Activated naive CD8-positive, alpha-beta T cell treated with anti-CD3 and anti-CD28 coated beads, Interleukin-2, amount 50 U/mL, for 24 hours (primary cell): ENCODE measurements at regions not wholly inside any gene's neighbourhood (a gene's known extent, or its start where the extent isn't known, plus 50 kb on each side); places are given as distances from the start of the nearest gene placed in this dataset.
"Not testable (repeated sequence)": the region's sequence is repeated elsewhere in the genome, so short reads cannot be mapped to it uniquely, and the experiment has no call there.

Source experiments
- ATAC-seq: fragments of 150-1000 bp; cut with Tn5 transposase; one replicate; pipeline ENCODE4 v1.10.0; 2021
- DNase-seq: peaks from one replicate; pipeline ENCODE4 v3.0.0; 2021
- H3K27ac Mint-ChIP-seq: one replicate; pipeline ENCODE4 v1.8.0; 2021; ENCODE audit warnings: mild to moderate bottlenecking, mixed read lengths
- H3K27me3 Mint-ChIP-seq: one replicate; pipeline ENCODE4 v1.8.0; 2021; ENCODE audit warnings: mixed read lengths
- H3K36me3 Mint-ChIP-seq: one replicate; pipeline ENCODE4 v1.8.0; 2021; ENCODE audit warnings: low read depth, mixed read lengths
- H3K4me1 Mint-ChIP-seq: one replicate; pipeline ENCODE4 v1.8.0; 2021; ENCODE audit warnings: mixed read lengths
- H3K4me3 Mint-ChIP-seq: one replicate; pipeline ENCODE4 v1.8.0; 2021; ENCODE audit warnings: mild to moderate bottlenecking, moderate library complexity, mixed read lengths
- H3K9me3 Mint-ChIP-seq: one replicate; pipeline ENCODE4 v1.8.0; 2021; ENCODE audit warnings: mixed read lengths

GRCh38 chr3:163730684-163731083 lies 1347.6 kb downstream of the SI start:
- no peaks in the 10 kb centered on the region for H3K36me3 Mint-ChIP-seq
- H3K27me3 Mint-ChIP-seq, result no peaks in the 10 kb centered on the region
- no peak overlapping the region for H3K27ac Mint-ChIP-seq
- H3K4me1 Mint-ChIP-seq, result no peaks in the 10 kb centered on the region
- H3K4me3 Mint-ChIP-seq, result no peak overlapping the region
- DNase-seq (no peak), ATAC-seq (no peak)
- no peaks in the 10 kb centered on the region for H3K9me3 Mint-ChIP-seq

GRCh38 chr3:163726125-163726524 lies 1352.2 kb downstream of the SI start:
- no peak for ATAC-seq
- Mint-ChIP-seq H3K27me3 (no peaks in the 10 kb centered on the region), H3K4me1 (no peaks in the 10 kb centered on the region)

GRCh38 chr3:163722405-163722804 lies 1355.9 kb downstream of the SI start:
- H3K9me3 Mint-ChIP-seq, result peaks cover 9% of the 10 kb centered on the region
- no peak overlapping the region for H3K4me3 Mint-ChIP-seq
- no peak overlapping the region for H3K27ac Mint-ChIP-seq
- H3K27me3 Mint-ChIP-seq, result no peaks in the 10 kb centered on the region
- no peaks in the 10 kb centered on the region for H3K36me3 Mint-ChIP-seq
- no peaks in the 10 kb centered on the region for H3K4me1 Mint-ChIP-seq
- DNase-seq (no peak), ATAC-seq (no peak)

More at GRCh38 chr3:163726125-163726524, 1352.2 kb downstream of the SI start:
- DNase-seq, result no peak
- Mint-ChIP-seq H3K36me3 (no peaks in the 10 kb centered on the region), H3K4me3 (no peak overlapping the region), H3K27ac (no peak overlapping the region), H3K9me3 (peaks cover 4% of the 10 kb centered on the region)

DNA sequence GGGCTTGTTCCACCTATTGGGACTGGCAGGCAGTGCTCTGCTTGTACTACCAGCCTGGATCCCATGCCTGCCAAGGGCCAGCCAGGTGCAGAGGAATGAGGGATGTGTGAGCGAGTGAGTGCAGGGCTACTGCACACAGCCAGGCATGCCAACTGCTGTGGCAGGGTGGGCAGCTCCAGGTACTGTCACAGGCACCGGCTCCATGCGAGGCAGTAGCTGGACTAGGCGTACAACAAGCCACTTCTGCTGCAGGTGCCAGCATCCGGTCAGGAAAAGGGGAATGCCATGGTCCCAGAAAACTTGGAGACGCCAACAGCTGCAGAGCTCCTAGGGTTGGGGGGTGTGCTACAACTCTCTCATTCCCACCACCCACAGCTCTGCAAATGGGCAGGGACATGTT lies 1356.7 kb downstream of the SI start:
- H3K36me3 Mint-ChIP-seq, result no peaks in the 10 kb centered on the region
- no peak overlapping the region for H3K27ac Mint-ChIP-seq
- peaks cover 9% of the 10 kb centered on the region for H3K9me3 Mint-ChIP-seq
- no peaks in the 10 kb centered on the region for H3K27me3 Mint-ChIP-seq
- H3K4me3 Mint-ChIP-seq, result no peak overlapping the region
- H3K4me1 Mint-ChIP-seq, result no peaks in the 10 kb centered on the region
- DNase-seq (no peak), ATAC-seq (no peak)

- Mint-ChIP-seq H3K27me3 (no peaks in the 10 kb centered on the region), H3K9me3 (peaks cover 7% of the 10 kb centered on the region), H3K4me1 (no peaks in the 10 kb centered on the region), H3K4me3 (no peak overlapping the region), H3K27ac (no peak overlapping the region), H3K36me3 (no peaks in the 10 kb centered on the region)
- DNase-seq, result no peak
- ATAC-seq, result no peak
These were observed 1360.9 kb downstream of the SI start for GRCh38 chr3:163717377-163717776.

GRCh38 chr3:163708428-163708827 lies 1369.9 kb downstream of the SI start:
- H3K36me3 Mint-ChIP-seq, result no peaks in the 10 kb centered on the region
- no peak for DNase-seq

GRCh38 chr3:163707659-163708058 lies 1370.6 kb downstream of the SI start:
- no peaks in the 10 kb centered on the region for H3K36me3 Mint-ChIP-seq
- DNase-seq (no peak), ATAC-seq (no peak)
- no peaks in the 10 kb centered on the region for H3K4me1 Mint-ChIP-seq
- no peak overlapping the region for H3K27ac Mint-ChIP-seq
- no peaks in the 10 kb centered on the region for H3K27me3 Mint-ChIP-seq
- H3K4me3 Mint-ChIP-seq, result no peak overlapping the region
- H3K9me3 Mint-ChIP-seq, result peaks cover 20% of the 10 kb centered on the region

More at GRCh38 chr3:163708428-163708827, 1369.9 kb downstream of the SI start:
- H3K27ac Mint-ChIP-seq, result no peak overlapping the region
- no peaks in the 10 kb centered on the region for H3K27me3 Mint-ChIP-seq
- H3K9me3 Mint-ChIP-seq, result peaks cover 20% of the 10 kb centered on the region
- no peaks in the 10 kb centered on the region for H3K4me1 Mint-ChIP-seq
- no peak overlapping the region for H3K4me3 Mint-ChIP-seq
- ATAC-seq, result no peak

GRCh38 chr3:163698221-163698620 lies 1380.1 kb downstream of the SI start:
- DNase-seq, H3K4me1 Mint-ChIP-seq, H3K27ac Mint-ChIP-seq, H3K27me3 Mint-ChIP-seq, H3K4me3 Mint-ChIP-seq, ATAC-seq, H3K36me3 Mint-ChIP-seq: not testable (repeated sequence)
- peaks cover 15% of the 10 kb centered on the region for H3K9me3 Mint-ChIP-seq

GRCh38 chr3:163692494-163692893 lies 1385.8 kb downstream of the SI start:
- H3K36me3 Mint-ChIP-seq, result no peaks in the 10 kb centered on the region
- H3K4me3 Mint-ChIP-seq, result no peak overlapping the region
- no peaks in the 10 kb centered on the region for H3K4me1 Mint-ChIP-seq
- ATAC-seq (no peak), DNase-seq (no peak)
- no peaks in the 10 kb centered on the region for H3K27me3 Mint-ChIP-seq
- H3K9me3 Mint-ChIP-seq, result peaks cover 24% of the 10 kb centered on the region
- H3K27ac Mint-ChIP-seq, result no peak overlapping the region

DNA sequence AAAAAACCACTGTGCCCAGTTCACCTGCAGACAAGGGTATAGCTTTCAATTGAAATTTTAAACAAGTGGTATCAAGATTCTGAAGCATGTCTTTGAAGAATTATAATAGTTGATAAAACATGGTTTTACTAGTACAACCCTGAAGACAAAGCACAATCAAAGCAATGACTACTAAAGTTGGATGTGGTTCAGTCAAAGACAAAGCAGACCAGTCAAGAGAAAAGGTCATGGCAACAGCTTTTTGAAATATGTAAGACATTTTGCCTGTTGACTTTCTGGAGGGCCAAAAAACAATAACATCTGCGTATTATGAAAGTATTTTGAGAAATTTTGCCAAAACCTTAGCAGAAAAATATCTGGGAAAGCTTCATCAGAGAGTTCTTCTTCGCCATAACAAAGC lies 1393.6 kb downstream of the SI start:
- DNase-seq, result no peak
- H3K9me3 Mint-ChIP-seq, result peaks cover 6% of the 10 kb centered on the region
- no peaks in the 10 kb centered on the region for H3K36me3 Mint-ChIP-seq
- no peak overlapping the region for H3K27ac Mint-ChIP-seq
- no peak overlapping the region for H3K4me3 Mint-ChIP-seq
- H3K27me3 Mint-ChIP-seq, result no peaks in the 10 kb centered on the region
- H3K4me1 Mint-ChIP-seq, result no peaks in the 10 kb centered on the region
- no peak for ATAC-seq

GRCh38 chr3:163672954-163673353 lies 1405.3 kb downstream of the SI start:
- Mint-ChIP-seq H3K4me3 (no peak overlapping the region), H3K36me3 (no peaks in the 10 kb centered on the region), H3K27me3 (no peaks in the 10 kb centered on the region), H3K4me1 (no peaks in the 10 kb centered on the region), H3K27ac (no peak overlapping the region), H3K9me3 (peaks cover 20% of the 10 kb centered on the region)
- no peak for ATAC-seq
- no peak for DNase-seq

- Mint-ChIP-seq H3K36me3 (no peaks in the 10 kb centered on the region), H3K27ac (no peak overlapping the region)
These were observed 1407.1 kb downstream of the SI start for GRCh38 chr3:163671201-163671600.

DNA sequence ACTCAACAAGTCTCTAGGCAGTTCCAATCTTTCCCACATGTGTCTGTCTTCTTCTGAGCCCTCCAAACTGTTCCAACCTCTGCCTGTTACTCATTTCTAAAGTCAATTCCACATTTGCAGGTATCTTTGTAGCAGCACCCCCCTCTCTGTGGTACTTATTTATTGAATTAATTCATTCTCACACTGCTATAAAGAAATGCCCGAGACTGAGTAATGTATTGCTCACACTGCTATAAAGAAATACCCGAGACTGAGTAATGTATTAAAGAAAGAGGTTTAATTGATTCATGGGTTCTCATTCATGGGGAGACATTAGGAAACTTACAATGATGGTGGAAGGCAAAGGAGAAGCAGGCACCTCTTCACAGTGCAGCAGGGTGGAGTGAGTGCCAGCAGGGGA lies 1413.8 kb downstream of the SI start:
- DNase-seq, result no peak
- peaks cover 20% of the 10 kb centered on the region for H3K9me3 Mint-ChIP-seq
- H3K27me3 Mint-ChIP-seq, result no peaks in the 10 kb centered on the region
- ATAC-seq, result no peak
- no peaks in the 10 kb centered on the region for H3K36me3 Mint-ChIP-seq
- no peak overlapping the region for H3K4me3 Mint-ChIP-seq
- H3K4me1 Mint-ChIP-seq, result no peaks in the 10 kb centered on the region
- H3K27ac Mint-ChIP-seq, result no peak overlapping the region

More at GRCh38 chr3:163671201-163671600, 1407.1 kb downstream of the SI start:
- no peak overlapping the region for H3K4me3 Mint-ChIP-seq
- peaks cover 20% of the 10 kb centered on the region for H3K9me3 Mint-ChIP-seq
- no peaks in the 10 kb centered on the region for H3K4me1 Mint-ChIP-seq
- DNase-seq, result no peak
- ATAC-seq, result no peak
- H3K27me3 Mint-ChIP-seq, result no peaks in the 10 kb centered on the region

DNA sequence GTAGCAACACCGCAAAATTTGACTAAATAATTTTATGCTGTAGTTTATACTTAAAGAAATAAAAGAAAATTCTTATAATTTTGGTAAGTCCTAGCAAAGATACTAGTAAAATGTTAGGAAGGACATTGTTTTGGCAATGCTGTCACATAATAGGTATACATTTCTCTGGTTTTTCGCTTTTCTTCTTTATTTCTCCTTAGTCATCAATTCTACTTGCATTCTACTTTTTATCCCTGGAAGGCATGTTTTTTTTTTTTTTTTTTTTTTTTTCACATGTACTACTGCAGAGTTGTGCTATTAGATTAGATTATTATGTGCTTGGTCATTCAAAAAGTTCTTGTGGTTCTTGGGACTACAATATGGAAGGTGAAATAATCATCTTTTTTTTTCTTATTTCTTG lies 1421.2 kb downstream of the SI start:
- H3K36me3 Mint-ChIP-seq, result no peaks in the 10 kb centered on the region
- ATAC-seq, result no peak
- H3K9me3 Mint-ChIP-seq, result peaks cover 9% of the 10 kb centered on the region
- H3K27ac Mint-ChIP-seq, result no peak overlapping the region
- no peaks in the 10 kb centered on the region for H3K27me3 Mint-ChIP-seq
- H3K4me3 Mint-ChIP-seq, result no peak overlapping the region
- DNase-seq, result no peak
- H3K4me1 Mint-ChIP-seq, result no peaks in the 10 kb centered on the region

GRCh38 chr3:163655021-163655420 lies 1423.3 kb downstream of the SI start:
- no peak overlapping the region for H3K4me3 Mint-ChIP-seq
- ATAC-seq, result no peak
- no peaks in the 10 kb centered on the region for H3K4me1 Mint-ChIP-seq
- no peak overlapping the region for H3K27ac Mint-ChIP-seq
- H3K27me3 Mint-ChIP-seq, result no peaks in the 10 kb centered on the region
- H3K9me3 Mint-ChIP-seq, result peaks cover 12% of the 10 kb centered on the region
- no peaks in the 10 kb centered on the region for H3K36me3 Mint-ChIP-seq
- DNase-seq, result no peak

- Mint-ChIP-seq H3K4me1 (no peaks in the 10 kb centered on the region), H3K27me3 (no peaks in the 10 kb centered on the region), H3K36me3 (no peaks in the 10 kb centered on the region), H3K4me3 (no peak overlapping the region), H3K9me3 (peaks cover 28% of the 10 kb centered on the region), H3K27ac (no peak overlapping the region)
- ATAC-seq, result no peak
- DNase-seq, result no peak
These were observed 1434.1 kb downstream of the SI start for GRCh38 chr3:163644172-163644571.
